Trophoblast cell (in vitro differentiated cells and primary cell): ENCODE measurements at regions not wholly inside any gene's neighbourhood (a gene's known extent, or its start where the extent isn't known, plus 50 kb on each side); places are given as distances from the start of the nearest gene placed in this dataset.

Experiments used
- DNase-seq, 2 donors: peaks; one replicate each; pipeline ENCODE4 v3.0.0-alpha.2; 2016
- H2AFZ ChIP-seq: 2 replicates; pipeline ENCODE4 v1.6.1; 2013; ENCODE audit warnings: low read length, moderate library complexity, mild to moderate bottlenecking; ENCODE audit not compliant: insufficient read depth, poor library complexity
- H2AK5ac ChIP-seq: 2 replicates; pipeline ENCODE4 v1.6.1; 2013; ENCODE audit warnings: mild to moderate bottlenecking, low read length
- H2BK120ac ChIP-seq: 2 replicates; pipeline ENCODE4 v1.6.1; 2013; ENCODE audit warnings: low read length, mild to moderate bottlenecking, moderate library complexity; ENCODE audit not compliant: insufficient read depth, poor library complexity
- H2BK12ac ChIP-seq: 2 replicates; pipeline ENCODE4 v1.6.1; 2013; ENCODE audit warnings: mild to moderate bottlenecking, low read length, moderate library complexity
- H2BK5ac ChIP-seq: 2 replicates; pipeline ENCODE4 v1.6.1; 2013; ENCODE audit warnings: low read length, low read depth, moderate library complexity, mild to moderate bottlenecking; ENCODE audit not compliant: poor library complexity
- H3K14ac ChIP-seq: 2 replicates; pipeline ENCODE4 v1.6.1; 2013; ENCODE audit warnings: mild to moderate bottlenecking, low read length
- H3K18ac ChIP-seq: 2 replicates; pipeline ENCODE4 v1.6.1; 2013; ENCODE audit warnings: mild to moderate bottlenecking, low read length
- H3K23ac ChIP-seq: 2 replicates; pipeline ENCODE4 v1.6.1; 2013; ENCODE audit warnings: low read length
- H3K27ac ChIP-seq: 2 replicates; pipeline ENCODE4 v1.5.1; 2013; ENCODE audit warnings: low read depth, mild to moderate bottlenecking, inconsistent platforms, low read length, moderate library complexity
- H3K27me3 ChIP-seq: 2 replicates; pipeline ENCODE4 v1.6.1; 2013; ENCODE audit warnings: inconsistent platforms, mild to moderate bottlenecking, low read length, moderate library complexity; ENCODE audit not compliant: insufficient read depth
- H3K36me3 ChIP-seq, 2 experiments: 1 replicate in 1 of 2; 2 replicates in 1 of 2; pipeline ENCODE4 v1.6.1; 2013; ENCODE audit warnings: low read length in 2 of 2, mild to moderate bottlenecking in 2 of 2, moderate library complexity in 1 of 2; ENCODE audit not compliant: insufficient read depth in 2 of 2, control insufficient read depth in 1 of 2
- H3K4ac ChIP-seq: 2 replicates; pipeline ENCODE4 v1.6.1; 2013; ENCODE audit warnings: low read depth, mild to moderate bottlenecking, low read length, moderate library complexity
- H3K4me1 ChIP-seq, 2 experiments: 1 replicate in 1 of 2; 2 replicates in 1 of 2; pipeline ENCODE4 v1.6.1; 2013; ENCODE audit warnings: low read length in 2 of 2, mild to moderate bottlenecking in 2 of 2, moderate library complexity in 1 of 2; ENCODE audit not compliant: insufficient read depth in 2 of 2, control insufficient read depth in 1 of 2
- H3K4me2 ChIP-seq: 2 replicates; pipeline ENCODE4 v1.6.1; 2013; ENCODE audit warnings: inconsistent platforms, mild to moderate bottlenecking, low read length, moderate library complexity
- H3K4me3 ChIP-seq: 2 replicates; pipeline ENCODE4 v1.5.1; 2013; ENCODE audit warnings: mild to moderate bottlenecking, low read depth, low read length, inconsistent platforms
- H3K79me1 ChIP-seq: one replicate; pipeline ENCODE4 v1.6.1; 2013; ENCODE audit warnings: low read length
- H3K79me2 ChIP-seq: 2 replicates; pipeline ENCODE4 v1.6.1; 2013; ENCODE audit warnings: low read length, mild to moderate bottlenecking; ENCODE audit not compliant: control insufficient read depth, insufficient read depth, poor library complexity
- H3K9ac ChIP-seq: 2 replicates; pipeline ENCODE4 v1.6.1; 2013; ENCODE audit warnings: mild to moderate bottlenecking, low read length
- H3K9me3 ChIP-seq: 2 replicates; pipeline ENCODE4 v1.6.1; 2013; ENCODE audit warnings: low read depth, mild to moderate bottlenecking, control low read depth, inconsistent platforms, low read length; ENCODE audit not compliant: insufficient read depth
- H4K12ac ChIP-seq: 2 replicates; pipeline ENCODE4 v1.6.1; 2013; ENCODE audit warnings: low read depth, mild to moderate bottlenecking, low read length, moderate library complexity
- H4K8ac ChIP-seq: 2 replicates; pipeline ENCODE4 v1.6.1; 2013; ENCODE audit warnings: low read depth, mild to moderate bottlenecking, low read length, moderate library complexity
- H4K91ac ChIP-seq: one replicate; pipeline ENCODE4 v1.6.1; 2013; ENCODE audit warnings: low read depth, mild to moderate bottlenecking, low read length, moderate library complexity
- WGBS: extraction: QIAGEN DNeasy Blood & Tissue Kit; methylation state at CpG from one replicate; pipeline ENCODE4 v1.1.7; 2013; ENCODE audit warnings: missing lambda C conversion rate; ENCODE audit not compliant: insufficient read length, insufficient coverage; ENCODE audit errors: extremely low coverage; 5-methylcytosine and 5-hydroxymethylcytosine counted together

GRCh38 chr2:74052732-74053710 lies 68.3 kb downstream of the TET3 start:
- Histone ChIP-seq H2BK12ac (no peak overlapping the region), H3K9me3 (no peaks in the 10 kb centered on the region), H4K12ac (no peak overlapping the region), H3K4me3 (no peak overlapping the region), H4K8ac (no peak overlapping the region), H3K79me2 (no peaks in the 10 kb centered on the region), H3K23ac (no peak overlapping the region), H3K4ac (no peak overlapping the region), H2AK5ac (no peak overlapping the region), H3K9ac (no peak overlapping the region), H3K4me1 (peaks cover 2 to 11% of the 10 kb centered on the region in 2 experiments), H2BK5ac (no peak overlapping the region), H4K91ac (no peak overlapping the region), H3K4me2 (no peak overlapping the region), H3K18ac (no peak overlapping the region), H3K14ac (no peak overlapping the region), H3K27ac (no peak overlapping the region), H3K36me3 (peaks cover 3 to 4% of the 10 kb centered on the region in 2 experiments), H3K27me3 (no peaks in the 10 kb centered on the region), H2BK120ac (no peak overlapping the region), H2AFZ (no peak overlapping the region), H3K79me1 (no peaks in the 10 kb centered on the region)
- no CpG with 5 or more reads among the region's 8 CpGs for WGBS
- DNase-seq = no peak

GRCh38 chr2:74053959-74054715 lies 69.4 kb downstream of the TET3 start:
- Histone ChIP-seq H2BK5ac (no peak overlapping the region), H3K4me2 (no peak overlapping the region), H3K14ac (no peak overlapping the region), H3K4me3 (no peak overlapping the region), H3K27ac (no peak overlapping the region), H4K12ac (no peak overlapping the region), H2AK5ac (no peak overlapping the region), H3K23ac (no peak overlapping the region), H3K4ac (peak overlapping the region; percentile 10), H3K9me3 (no peaks in the 10 kb centered on the region), H2AFZ (no peak overlapping the region), H4K8ac (no peak overlapping the region), H3K27me3 (no peaks in the 10 kb centered on the region), H3K36me3 (no peaks in the 10 kb centered on the region), H3K79me2 (no peaks in the 10 kb centered on the region), H2BK12ac (no peak overlapping the region), H2BK120ac (no peak overlapping the region), H3K79me1 (no peaks in the 10 kb centered on the region), H3K4me1 (peaks cover 0 to 3% of the 10 kb centered on the region in 2 experiments), H3K18ac (no peak overlapping the region), H3K9ac (no peak overlapping the region), H4K91ac (no peak overlapping the region)
- no CpG with 5 or more reads among the region's 4 CpGs for WGBS
- peak; percentile 76 to 88 for DNase-seq

GRCh38 chr2:74059137-74059775 lies 74.5 kb downstream of the TET3 start:
- no peak overlapping the region for H4K12ac ChIP-seq
- no peak overlapping the region for H2BK120ac ChIP-seq
- no peaks in the 10 kb centered on the region for H3K79me1 ChIP-seq
- no peak overlapping the region for H2AK5ac ChIP-seq
- no peak overlapping the region for H3K9ac ChIP-seq
- no peak overlapping the region for H3K14ac ChIP-seq
- no peak overlapping the region for H3K4ac ChIP-seq
- H3K18ac ChIP-seq = no peak overlapping the region
- no peaks in the 10 kb centered on the region for H3K27me3 ChIP-seq
- H3K23ac ChIP-seq = no peak overlapping the region
- no peak overlapping the region for H2AFZ ChIP-seq
- no peak overlapping the region for H3K27ac ChIP-seq
- DNase-seq = no peak
- no peaks in the 10 kb centered on the region for H3K79me2 ChIP-seq
- peaks cover 0 to under 1% of the 10 kb centered on the region in 2 experiments for H3K4me1 ChIP-seq
- no peak overlapping the region for H2BK12ac ChIP-seq
- WGBS = no CpG with 5 or more reads among the region's 7 CpGs
- peaks cover 0 to 2% of the 10 kb centered on the region in 2 experiments for H3K36me3 ChIP-seq
- H3K9me3 ChIP-seq = no peaks in the 10 kb centered on the region
- no peak overlapping the region for H4K8ac ChIP-seq
- no peak overlapping the region for H2BK5ac ChIP-seq
- no peak overlapping the region for H3K4me3 ChIP-seq
- H3K4me2 ChIP-seq = no peak overlapping the region
- no peak overlapping the region for H4K91ac ChIP-seq

- Histone ChIP-seq H3K36me3 (peaks cover 0 to 2% of the 10 kb centered on the region in 2 experiments), H2BK120ac (no peak overlapping the region), H4K12ac (no peak overlapping the region), H4K91ac (no peak overlapping the region), H3K9ac (no peak overlapping the region), H3K27ac (no peak overlapping the region), H2AK5ac (no peak overlapping the region), H3K4me1 (no peaks in the 10 kb centered on the region), H2BK12ac (no peak overlapping the region), H3K4me3 (no peak overlapping the region), H2AFZ (no peak overlapping the region), H3K18ac (no peak overlapping the region), H3K14ac (no peak overlapping the region), H3K79me1 (no peaks in the 10 kb centered on the region), H3K27me3 (no peaks in the 10 kb centered on the region), H3K4ac (no peak overlapping the region), H4K8ac (no peak overlapping the region), H2BK5ac (no peak overlapping the region), H3K9me3 (no peaks in the 10 kb centered on the region), H3K4me2 (no peak overlapping the region), H3K79me2 (no peaks in the 10 kb centered on the region), H3K23ac (no peak overlapping the region)
- no CpG with 5 or more reads among the region's 3 CpGs for WGBS
- DNase-seq = peak in 1 of 2 donors; percentile 55
Observed at GRCh38 chr2:74063486-74063885, 78.8 kb downstream of the TET3 start.
